Left kidney (tissue), 1 donor: ENCODE measurements at regions not wholly inside any gene's neighbourhood (a gene's known extent, or its start where the extent isn't known, plus 50 kb on each side); places are given as distances from the start of the nearest gene placed in this dataset.

ENCODE experiments used
- DNase-seq: peaks from one replicate; pipeline ENCODE4 v3.0.0-alpha.2; 2013

- DNase-seq: no peak
These were observed 442.7 kb upstream of the HS3ST5 start for GRCh38 chr6:114785235-114786127.

- DNase-seq: no peak
These were observed 441.0 kb upstream of the HS3ST5 start for GRCh38 chr6:114783783-114784182.

GRCh38 chr6:114783083-114783482 is 440.3 kb upstream of the HS3ST5 start:
- no peak for DNase-seq

- DNase-seq: no peak
These were observed 422.0 kb upstream of the HS3ST5 start for GRCh38 chr6:114764866-114765265.

GRCh38 chr6:114762145-114762544 is 419.3 kb upstream of the HS3ST5 start:
- no peak for DNase-seq

GRCh38 chr6:114747995-114748625 is 405.3 kb upstream of the HS3ST5 start:
- peak; percentile 39 for DNase-seq

- no peak for DNase-seq
These were observed 397.7 kb upstream of the HS3ST5 start for GRCh38 chr6:114740547-114740946.

- DNase-seq: no peak
These were observed 396.8 kb upstream of the HS3ST5 start for GRCh38 chr6:114739656-114740055.

GRCh38 chr6:114735025-114735735 is 392.4 kb upstream of the HS3ST5 start:
- no peak for DNase-seq

- no peak for DNase-seq
These were observed 390.8 kb upstream of the HS3ST5 start for GRCh38 chr6:114733596-114733995.

GRCh38 chr6:114718716-114719270 is 376.0 kb upstream of the HS3ST5 start:
- no peak for DNase-seq

- DNase-seq: no peak
These were observed 375.4 kb upstream of the HS3ST5 start for GRCh38 chr6:114718186-114718585.

GRCh38 chr6:114714836-114715507 is 372.1 kb upstream of the HS3ST5 start:
- DNase-seq: no peak

GRCh38 chr6:114713690-114714089 is 370.9 kb upstream of the HS3ST5 start:
- no peak for DNase-seq

- no peak for DNase-seq
These were observed 369.4 kb upstream of the HS3ST5 start for GRCh38 chr6:114712129-114712662.

- DNase-seq: no peak
These were observed 364.3 kb upstream of the HS3ST5 start for GRCh38 chr6:114707081-114707620.

- DNase-seq: no peak
These were observed 347.8 kb upstream of the HS3ST5 start for GRCh38 chr6:114690625-114691024.

GRCh38 chr6:114659513-114659912 is 316.7 kb upstream of the HS3ST5 start:
- DNase-seq: no peak

- no peak for DNase-seq
These were observed 308.8 kb upstream of the HS3ST5 start for GRCh38 chr6:114651611-114652010.

- no peak for DNase-seq
These were observed 308.1 kb upstream of the HS3ST5 start for GRCh38 chr6:114650891-114651290.

GRCh38 chr6:114649298-114649697 is 306.5 kb upstream of the HS3ST5 start:
- DNase-seq: no peak
